NB4 (cell line): ENCODE measurements at regions not wholly inside any gene's neighbourhood (a gene's known extent, or its start where the extent isn't known, plus 50 kb on each side); places are given as distances from the start of the nearest gene placed in this dataset.

Source experiments
- CTCF ChIP-seq: IDR thresholded peaks from one replicate; pipeline ENCODE4 v1.5.1; 2012; ENCODE audit warnings: low read depth, low read length
- MAX ChIP-seq: IDR thresholded peaks from 2 replicates; pipeline ENCODE4 v1.6.1; 2011; ENCODE audit warnings: low read depth, low read length
- POLR2A ChIP-seq: IDR thresholded peaks from 2 replicates; pipeline ENCODE4 v1.6.1; 2011; ENCODE audit warnings: mild to moderate bottlenecking; ENCODE audit not compliant: insufficient read length; ENCODE audit errors: extremely low read depth

GRCh38 chr1:55932402-55932801 lies 647.0 kb downstream of the PLPP3 start:
- no peak for TF ChIP-seq POLR2A
- TF ChIP-seq CTCF, result no peak
- no peak for TF ChIP-seq MAX
